Keratinocyte (primary cell): ENCODE measurements at regions not wholly inside any gene's neighbourhood (a gene's known extent, or its start where the extent isn't known, plus 50 kb on each side); places are given as distances from the start of the nearest gene placed in this dataset.

Experiments used
- DNase-seq: peaks from one replicate; pipeline ENCODE4 v3.0.0-alpha.2; 2011; ENCODE audit warnings: low read depth, missing footprints, low spot score
- FAIRE-seq: peaks from 2 replicates; lab custom pipeline; 2011; peaks lifted over from hg19 to GRCh38; lab: Jason Lieb, UNC
- H2AFZ ChIP-seq: 2 replicates; pipeline ENCODE4 v1.6.0; 2012; ENCODE audit warnings: low read length, control low read depth, inconsistent platforms; ENCODE audit not compliant: control insufficient read depth
- H3K27ac ChIP-seq: 2 replicates; pipeline ENCODE4 v1.5.1; 2011; ENCODE audit warnings: low read length; ENCODE audit not compliant: control insufficient read depth, insufficient read depth
- H3K27me3 ChIP-seq: 3 replicates; pipeline ENCODE4 v1.6.0; 2011; ENCODE audit warnings: low read length; ENCODE audit not compliant: control insufficient read depth, insufficient read depth; ENCODE audit errors: extremely low read depth
- H3K36me3 ChIP-seq, 2 experiments: 2 replicates in 1 of 2; 3 replicates in 1 of 2; pipeline ENCODE4 v1.5.1; 2011; ENCODE audit warnings: low read length in 2 of 2, mild to moderate bottlenecking in 1 of 2; ENCODE audit not compliant: control insufficient read depth in 2 of 2, insufficient read depth in 2 of 2; ENCODE audit errors: extremely low read depth in 1 of 2
- H3K4me1 ChIP-seq: 3 replicates; pipeline ENCODE4 v1.5.1; 2011; ENCODE audit warnings: low read length; ENCODE audit not compliant: control insufficient read depth, insufficient read depth; ENCODE audit errors: extremely low read depth
- H3K4me2 ChIP-seq: 3 replicates; pipeline ENCODE4 v1.6.0; 2011; ENCODE audit warnings: low read depth, low read length; ENCODE audit not compliant: control insufficient read depth, insufficient read depth; ENCODE audit errors: extremely low read depth
- H3K4me3 ChIP-seq, 3 experiments: fragments of 200-600 bp in 1 of 3; sonication (generic) in 1 of 3; 2 replicates in 2 of 3; 3 replicates in 1 of 3; pipeline ENCODE4 v1.5.1; 2011 to 2016; ENCODE audit warnings: low read length in 3 of 3, mild to moderate bottlenecking in 3 of 3, control low read depth in 2 of 3, inconsistent platforms in 1 of 3, low read depth in 1 of 3, mixed read lengths in 1 of 3, mixed run types in 1 of 3, moderate library complexity in 1 of 3; ENCODE audit not compliant: control insufficient read depth in 2 of 3, insufficient read depth in 2 of 3; ENCODE audit errors: extremely low read depth in 1 of 3
- H3K79me2 ChIP-seq: 2 replicates; pipeline ENCODE4 v1.6.0; 2012; ENCODE audit warnings: low read length; ENCODE audit not compliant: control insufficient read depth, insufficient read depth
- H3K9ac ChIP-seq: 3 replicates; pipeline ENCODE4 v1.6.0; 2011; ENCODE audit warnings: low read length; ENCODE audit not compliant: control insufficient read depth, insufficient read depth; ENCODE audit errors: extremely low read depth
- H3K9me1 ChIP-seq: 3 replicates; pipeline ENCODE4 v1.6.0; 2011; ENCODE audit warnings: low read length; ENCODE audit not compliant: control insufficient read depth, insufficient read depth; ENCODE audit errors: extremely low read depth
- H3K9me3 ChIP-seq: 2 replicates; pipeline ENCODE4 v1.5.1; 2012; ENCODE audit warnings: low read depth, low read length; ENCODE audit not compliant: control insufficient read depth
- H4K20me1 ChIP-seq: 3 replicates; pipeline ENCODE4 v1.6.0; 2011; ENCODE audit warnings: low read length; ENCODE audit not compliant: control insufficient read depth, insufficient read depth; ENCODE audit errors: extremely low read depth
- EZH2 ChIP-seq: IDR thresholded peaks from one replicate; pipeline ENCODE4 v1.6.1; 2012; ENCODE audit warnings: inconsistent platforms, mild to moderate bottlenecking, low read length, moderate library complexity
- dilution Hi-C: fragments of 300-500 bp; cut with MboI; formaldehyde crosslinking; loops from one replicate; pipeline ENCODE4 v1.7.0; 2020; ENCODE audit warnings: low sequenced_read_pairs; ENCODE audit not compliant: extremely low pct_ligation_motif_present
- TF ChIP-seq, protein P1 (sequence below), 3 experiments: IDR thresholded peaks in 1 of 3; conservative IDR thresholded peaks in 1 of 3; optimal IDR thresholded peaks in 1 of 3; 2 replicates in 2 of 3; 3 replicates in 1 of 3; pipeline versions ENCODE3 to v1.5.1; 2011; ENCODE audit warnings: low read length in 3 of 3, mild to moderate bottlenecking in 3 of 3, moderate library complexity in 2 of 3, control low read depth in 1 of 3, inconsistent platforms in 1 of 3; ENCODE audit not compliant: insufficient read depth in 2 of 3; ENCODE audit errors: extremely low read depth in 1 of 3

- no peaks in the 10 kb centered on the region for H3K79me2 ChIP-seq
- H3K36me3 ChIP-seq = no peaks in the 10 kb centered on the region
- FAIRE-seq = no peak
- no peaks in the 10 kb centered on the region for H3K27me3 ChIP-seq
- no peak overlapping the region for H3K27ac ChIP-seq
- no peak overlapping the region for H2AFZ ChIP-seq
- dilution Hi-C loops = no loop called here
- H3K9me1 ChIP-seq = no peaks in the 10 kb centered on the region
- no peak for DNase-seq
- no peak overlapping the region for H3K4me2 ChIP-seq
- H3K4me3 ChIP-seq = no peak overlapping the region
- no peaks in the 10 kb centered on the region for H3K4me1 ChIP-seq
- H3K9me3 ChIP-seq = peaks cover 3% of the 10 kb centered on the region
- no peak overlapping the region for H3K9ac ChIP-seq
- TF ChIP-seq EZH2 = no peak
- TF ChIP-seq, protein P1, sequence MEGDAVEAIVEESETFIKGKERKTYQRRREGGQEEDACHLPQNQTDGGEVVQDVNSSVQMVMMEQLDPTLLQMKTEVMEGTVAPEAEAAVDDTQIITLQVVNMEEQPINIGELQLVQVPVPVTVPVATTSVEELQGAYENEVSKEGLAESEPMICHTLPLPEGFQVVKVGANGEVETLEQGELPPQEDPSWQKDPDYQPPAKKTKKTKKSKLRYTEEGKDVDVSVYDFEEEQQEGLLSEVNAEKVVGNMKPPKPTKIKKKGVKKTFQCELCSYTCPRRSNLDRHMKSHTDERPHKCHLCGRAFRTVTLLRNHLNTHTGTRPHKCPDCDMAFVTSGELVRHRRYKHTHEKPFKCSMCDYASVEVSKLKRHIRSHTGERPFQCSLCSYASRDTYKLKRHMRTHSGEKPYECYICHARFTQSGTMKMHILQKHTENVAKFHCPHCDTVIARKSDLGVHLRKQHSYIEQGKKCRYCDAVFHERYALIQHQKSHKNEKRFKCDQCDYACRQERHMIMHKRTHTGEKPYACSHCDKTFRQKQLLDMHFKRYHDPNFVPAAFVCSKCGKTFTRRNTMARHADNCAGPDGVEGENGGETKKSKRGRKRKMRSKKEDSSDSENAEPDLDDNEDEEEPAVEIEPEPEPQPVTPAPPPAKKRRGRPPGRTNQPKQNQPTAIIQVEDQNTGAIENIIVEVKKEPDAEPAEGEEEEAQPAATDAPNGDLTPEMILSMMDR (optimal IDR thresholded peaks at IDR 0.05 in 1 of 3, IDR thresholded peaks at IDR 0.05 in 1 of 3, conservative IDR thresholded peaks at IDR 0.05 in 1 of 3; ENCODE audit: extremely low read depth in 1 of 3, insufficient read depth in 2 of 3, low read length in 3 of 3) = no peak
- no peaks in the 10 kb centered on the region for H4K20me1 ChIP-seq
Observed at GRCh38 chr11:70585236-70585545, 186.9 kb downstream of the CTTN start.

- Histone ChIP-seq H3K4me1 (no peaks in the 10 kb centered on the region), H3K4me2 (no peak overlapping the region), H3K27ac (no peak overlapping the region), H3K9me1 (no peaks in the 10 kb centered on the region), H3K9ac (no peak overlapping the region), H3K36me3 (no peaks in the 10 kb centered on the region), H3K79me2 (no peaks in the 10 kb centered on the region), H3K4me3 (no peak overlapping the region), H4K20me1 (no peaks in the 10 kb centered on the region), H3K9me3 (peaks cover 3% of the 10 kb centered on the region), H3K27me3 (no peaks in the 10 kb centered on the region), H2AFZ (no peak overlapping the region)
- DNase-seq (no peak), FAIRE-seq (no peak)
- dilution Hi-C loops = no loop called here
- TF ChIP-seq, protein P1 (optimal IDR thresholded peaks at IDR 0.05 in 1 of 3, IDR thresholded peaks at IDR 0.05 in 1 of 3, conservative IDR thresholded peaks at IDR 0.05 in 1 of 3; ENCODE audit: extremely low read depth in 1 of 3, insufficient read depth in 2 of 3, low read length in 3 of 3) = no peak
- TF ChIP-seq EZH2 = no peak
Observed at GRCh38 chr11:70586261-70587074, 188.1 kb downstream of the CTTN start.
